Prostate gland (tissue), 2 donors: ENCODE measurements at regions not wholly inside any gene's neighbourhood (a gene's known extent, or its start where the extent isn't known, plus 50 kb on each side); places are given as distances from the start of the nearest gene placed in this dataset.
"Not testable (repeated sequence)": the region's sequence is repeated elsewhere in the genome, so short reads cannot be mapped to it uniquely, and the experiment has no call there.

ENCODE experiments used
- DNase-seq: peaks from one replicate; pipeline ENCODE4 v3.0.0-alpha.2; 2019; ENCODE audit warnings: low spot score
- H3K27ac ChIP-seq, 2 donors: fragments of 200-600 bp; sonication (generic); 2 replicates each; pipeline ENCODE4 v1.5.1; 2017 to 2019
- H3K27me3 ChIP-seq: fragments of 200-600 bp; sonication (generic); replicated peaks from 2 replicates; pipeline ENCODE4 v1.5.1; 2019; ENCODE audit not compliant: insufficient read depth
- H3K36me3 ChIP-seq, 2 donors: fragments of 200-600 bp; sonication (generic); 1 replicate in 1 of 2; 2 replicates in 1 of 2; pipeline versions ENCODE4 v1.5.1 to v1.8.1; 2017 to 2019
- H3K4me1 ChIP-seq: fragments of 200-600 bp; sonication (generic); replicated peaks from 2 replicates; pipeline ENCODE4 v1.5.1; 2019
- H3K4me3 ChIP-seq, 2 donors: fragments of 200-600 bp; sonication (generic); 2 replicates each; pipeline ENCODE4 v1.5.1; 2017 to 2019
- H3K9me3 ChIP-seq: fragments of 200-600 bp; sonication (generic); 2 replicates; pipeline ENCODE4 v1.5.1; 2017
- CTCF ChIP-seq, 4 experiments: fragments of 200-600 bp in 2 of 4; fragments of 450-650 bp in 2 of 4; sonication (generic) in 2 of 4; IDR thresholded peaks; 1 replicate in 3 of 4; 2 replicates in 1 of 4; pipeline ENCODE4 v1.5.1; 2016 to 2019; ENCODE audit warnings: antibody characterized with exemption in 4 of 4, mild to moderate bottlenecking in 2 of 4, moderate library complexity in 2 of 4
- POLR2A ChIP-seq: fragments of 450-650 bp; IDR thresholded peaks from one replicate; pipeline ENCODE4 v1.6.1; 2016; ENCODE audit warnings: antibody characterized with exemption, mild to moderate bottlenecking
- POLR2AphosphoS5 ChIP-seq: sonication (generic); formaldehyde crosslinking; IDR thresholded peaks from one replicate; pipeline ENCODE4 v1.6.1; 2017; ENCODE audit warnings: antibody characterized with exemption
- WGBS: methylation state at CpG from one replicate; pipeline ENCODE4 v1.1.5; 2018; 5-methylcytosine and 5-hydroxymethylcytosine counted together
- intact Hi-C: fragments of 100-400 bp; cut with DNase I; formaldehyde crosslinking; loops from one replicate; pipeline ENCODE4 v1.14.2; 2022

DNA sequence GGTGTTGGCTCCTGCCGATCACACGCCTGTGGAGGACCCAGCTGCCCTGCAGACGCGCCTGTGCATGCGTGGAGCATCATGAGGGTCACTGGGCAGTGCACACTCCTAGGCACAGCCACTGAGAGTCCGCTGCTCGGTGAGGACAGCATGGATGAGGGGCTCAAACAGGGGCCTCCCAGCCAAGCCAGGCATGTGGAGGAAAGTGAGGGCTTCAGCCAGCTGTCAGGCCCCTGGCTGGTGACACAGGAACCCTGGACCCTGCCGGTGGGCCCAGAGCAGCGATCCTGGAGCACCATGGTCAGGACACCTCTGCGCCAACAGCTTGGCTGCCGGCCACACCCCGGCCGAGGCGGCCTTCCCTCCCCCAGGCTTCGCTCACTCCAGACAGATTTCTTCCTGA lies 171.2 kb downstream of the RTP5 start:
- intact Hi-C loops = no loop called here
- H3K9me3 ChIP-seq = no peaks in the 10 kb centered on the region
- H3K27me3 ChIP-seq = peaks cover 15% of the 10 kb centered on the region
- H3K4me3 ChIP-seq = no peak overlapping the region
- TF ChIP-seq POLR2A (no peak), POLR2AphosphoS5 (no peak), CTCF (IDR thresholded peaks at IDR 0.05) (no peak)
- no peaks in the 10 kb centered on the region for H3K4me1 ChIP-seq
- DNase-seq = no peak
- H3K27ac ChIP-seq = no peak overlapping the region
- no peaks in the 10 kb centered on the region for H3K36me3 ChIP-seq
- 74% methylated on average over 13 of the region's 15 CpGs for WGBS

GRCh38 chr2:242041816-242042215 lies 172.3 kb downstream of the RTP5 start:
- Histone ChIP-seq H3K9me3 (no peaks in the 10 kb centered on the region), H3K27ac (no peak overlapping the region), H3K36me3 (no peaks in the 10 kb centered on the region), H3K4me3 (no peak overlapping the region), H3K27me3 (peaks cover 15% of the 10 kb centered on the region), H3K4me1 (no peaks in the 10 kb centered on the region)
- 96% methylated on average over 3 of the region's 3 CpGs for WGBS
- intact Hi-C loops = no loop called here
- TF ChIP-seq POLR2AphosphoS5 (no peak), POLR2A (no peak), CTCF (IDR thresholded peaks at IDR 0.05) (no peak)
- no peak for DNase-seq

DNA sequence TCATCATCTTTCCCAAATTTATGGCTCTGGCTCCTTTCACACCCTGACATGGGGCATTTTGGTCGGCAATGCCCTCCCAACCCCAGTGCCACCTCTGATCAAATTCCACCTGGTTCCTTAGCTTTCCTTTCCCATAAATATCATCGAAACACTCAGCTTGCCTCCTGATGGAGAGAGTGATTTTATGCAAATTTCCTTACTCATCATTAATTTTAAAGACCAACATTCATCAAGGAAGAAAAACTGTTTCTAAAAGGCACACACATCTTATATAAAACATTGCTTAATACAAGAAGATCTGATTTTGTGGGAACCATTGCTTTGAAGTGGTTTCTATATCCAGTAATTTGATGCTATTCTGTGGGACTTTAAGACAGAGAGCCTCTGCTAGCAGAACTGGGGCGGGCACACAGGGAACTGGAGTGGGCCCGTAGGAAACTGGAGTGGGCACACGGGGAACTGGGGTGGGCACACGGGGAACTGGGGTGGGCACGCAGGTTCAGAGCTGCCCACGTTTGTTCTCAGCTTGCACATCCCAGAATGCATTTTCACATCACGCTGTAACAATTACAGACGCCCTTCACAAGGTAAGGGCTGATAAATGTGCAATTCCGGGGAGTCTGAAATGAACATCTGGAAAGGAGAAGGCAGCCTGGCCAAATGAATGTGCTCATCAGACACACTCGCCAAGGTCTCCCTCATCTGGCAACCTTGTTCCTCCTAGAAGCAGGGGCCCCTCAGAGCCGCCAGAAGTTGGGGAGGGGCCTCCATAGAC lies 174.2 kb downstream of the RTP5 start:
- H3K9me3 ChIP-seq = no peaks in the 10 kb centered on the region
- H3K4me1 ChIP-seq = no peaks in the 10 kb centered on the region
- intact Hi-C loops = no loop called here
- H3K27ac ChIP-seq = no peak overlapping the region
- DNase-seq = no peak
- 27% methylated on average over 13 of the region's 13 CpGs for WGBS
- no peak for TF ChIP-seq POLR2AphosphoS5
- no peak for TF ChIP-seq CTCF (IDR thresholded peaks at IDR 0.05)
- TF ChIP-seq POLR2A = no peak
- H3K36me3 ChIP-seq = no peaks in the 10 kb centered on the region
- peaks cover 15% of the 10 kb centered on the region for H3K27me3 ChIP-seq
- H3K4me3 ChIP-seq = no peak overlapping the region

GRCh38 chr2:242044313-242044590 lies 174.7 kb downstream of the RTP5 start:
- Histone ChIP-seq H3K27ac (no peak overlapping the region), H3K4me3 (no peak overlapping the region), H3K27me3 (peaks cover 15% of the 10 kb centered on the region), H3K4me1 (no peaks in the 10 kb centered on the region), H3K36me3 (no peaks in the 10 kb centered on the region), H3K9me3 (no peaks in the 10 kb centered on the region)
- WGBS = 78% methylated on average over 4 of the region's 4 CpGs
- intact Hi-C loops = no loop called here
- no peak for TF ChIP-seq CTCF (IDR thresholded peaks at IDR 0.05)
- no peak for DNase-seq

GRCh38 chr2:242045596-242046144 lies 176.1 kb downstream of the RTP5 start:
- H3K36me3 ChIP-seq, DNase-seq, intact Hi-C loops, H3K4me3 ChIP-seq, H3K4me1 ChIP-seq, H3K9me3 ChIP-seq, H3K27ac ChIP-seq: not testable (repeated sequence)
- WGBS = 92% methylated on average over 25 of the region's 25 CpGs
- peaks cover 11% of the 10 kb centered on the region for H3K27me3 ChIP-seq
